Duodenal mucosa (tissue), 2 donors: ENCODE measurements at regions not wholly inside any gene's neighbourhood (a gene's known extent, or its start where the extent isn't known, plus 50 kb on each side); places are given as distances from the start of the nearest gene placed in this dataset.

Experiments used
- H3K27ac ChIP-seq: one replicate; pipeline ENCODE4 v1.7.0; 2013; ENCODE audit warnings: low read depth, low read length
- H3K27me3 ChIP-seq, 2 donors: one replicate each; pipeline ENCODE4 v1.7.0; 2013; ENCODE audit warnings: low read length in 2 of 2, control low read depth in 1 of 2; ENCODE audit not compliant: insufficient read depth in 2 of 2, control insufficient read depth in 1 of 2
- H3K36me3 ChIP-seq, 2 donors: one replicate each; pipeline ENCODE4 v1.7.0; 2013; ENCODE audit warnings: low read length in 2 of 2, control low read depth in 1 of 2; ENCODE audit not compliant: insufficient read depth in 2 of 2, control insufficient read depth in 1 of 2
- H3K4me1 ChIP-seq, 2 donors: one replicate each; pipeline ENCODE4 v1.7.0; 2013; ENCODE audit warnings: low read length in 2 of 2, control low read depth in 1 of 2; ENCODE audit not compliant: insufficient read depth in 2 of 2, control insufficient read depth in 1 of 2
- H3K4me3 ChIP-seq, 2 donors: one replicate each; pipeline ENCODE4 v1.7.0; 2013; ENCODE audit warnings: low read length in 2 of 2, low read depth in 1 of 2
- H3K9ac ChIP-seq, 2 donors: one replicate each; pipeline ENCODE4 v1.7.0; 2013; ENCODE audit warnings: low read length in 2 of 2, low read depth in 1 of 2
- H3K9me3 ChIP-seq, 2 donors: one replicate each; pipeline ENCODE4 v1.7.0; 2013; ENCODE audit warnings: low read length in 2 of 2, control low read depth in 1 of 2; ENCODE audit not compliant: control insufficient read depth in 1 of 2

DNA sequence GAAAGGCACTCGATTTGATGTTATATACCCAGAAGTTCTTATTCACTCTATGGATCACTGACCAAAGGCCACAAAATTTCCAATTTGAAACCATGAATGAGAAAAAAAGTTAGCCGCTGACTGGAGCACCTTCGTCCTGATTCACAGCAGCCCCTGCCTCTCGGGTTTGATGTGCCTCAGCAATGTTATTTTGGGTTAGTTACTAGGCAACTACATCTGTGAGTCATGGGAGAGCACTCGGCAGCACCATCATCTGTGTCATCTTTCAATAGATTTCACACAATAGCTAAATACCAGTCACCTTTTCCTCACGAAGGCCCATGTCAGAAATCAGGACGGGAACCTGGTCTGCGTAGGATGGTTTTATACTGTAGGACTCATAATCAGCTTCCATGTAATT is 269.2 kb downstream of the ZBBX start:
- H3K9ac ChIP-seq, result no peak overlapping the region
- no peak overlapping the region for H3K4me3 ChIP-seq
- no peaks in the 10 kb centered on the region for H3K27me3 ChIP-seq
- no peaks in the 10 kb centered on the region for H3K36me3 ChIP-seq
- H3K27ac ChIP-seq, result no peak overlapping the region
- no peaks in the 10 kb centered on the region for H3K4me1 ChIP-seq
- no peaks in the 10 kb centered on the region for H3K9me3 ChIP-seq

DNA sequence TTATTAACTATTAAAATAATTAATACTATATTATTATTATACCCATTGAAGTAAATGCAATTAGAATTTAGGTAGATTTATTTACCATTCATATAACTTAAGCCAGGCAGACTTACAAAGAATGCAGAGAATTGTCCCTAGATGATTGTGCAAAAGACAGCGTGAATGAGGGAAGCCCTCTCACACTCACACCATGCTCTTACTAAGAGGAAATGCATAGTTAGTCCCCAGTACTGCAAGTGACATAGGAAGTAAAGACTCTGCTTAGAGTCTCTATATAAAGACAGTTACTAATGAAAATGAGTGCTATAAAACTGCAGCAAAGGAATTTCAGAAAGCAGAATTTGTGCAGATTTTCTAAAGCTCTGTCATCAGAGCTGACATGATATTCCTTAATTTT is 270.4 kb downstream of the ZBBX start:
- no peaks in the 10 kb centered on the region for H3K9me3 ChIP-seq
- no peaks in the 10 kb centered on the region for H3K27me3 ChIP-seq
- H3K36me3 ChIP-seq, result no peaks in the 10 kb centered on the region
- no peak overlapping the region for H3K9ac ChIP-seq
- H3K4me3 ChIP-seq, result no peak overlapping the region
- H3K4me1 ChIP-seq, result no peaks in the 10 kb centered on the region
- H3K27ac ChIP-seq, result no peak overlapping the region

DNA sequence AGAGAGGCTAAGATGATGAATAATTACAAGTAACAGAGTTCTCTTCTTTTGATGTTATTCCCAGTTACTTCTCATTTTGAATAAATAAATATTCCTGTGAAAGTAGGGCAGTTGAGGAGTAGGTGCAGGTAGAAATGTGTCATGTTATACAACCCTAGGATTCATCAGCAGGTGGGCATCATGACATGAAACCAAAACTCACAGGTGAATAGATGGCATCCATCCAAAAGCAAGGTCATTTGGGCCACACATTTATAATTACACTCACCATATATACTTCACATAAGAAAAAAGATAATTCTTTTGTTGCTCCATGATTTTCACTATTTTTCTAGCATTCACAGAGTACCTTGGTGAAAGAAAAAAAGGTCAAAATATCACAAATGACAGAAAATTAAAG is 273.6 kb downstream of the ZBBX start:
- H3K9me3 ChIP-seq, result no peaks in the 10 kb centered on the region
- no peak overlapping the region for H3K27ac ChIP-seq
- H3K4me1 ChIP-seq, result no peaks in the 10 kb centered on the region
- H3K36me3 ChIP-seq, result no peaks in the 10 kb centered on the region
- no peak overlapping the region for H3K4me3 ChIP-seq
- no peak overlapping the region for H3K9ac ChIP-seq
- H3K27me3 ChIP-seq, result no peaks in the 10 kb centered on the region

DNA sequence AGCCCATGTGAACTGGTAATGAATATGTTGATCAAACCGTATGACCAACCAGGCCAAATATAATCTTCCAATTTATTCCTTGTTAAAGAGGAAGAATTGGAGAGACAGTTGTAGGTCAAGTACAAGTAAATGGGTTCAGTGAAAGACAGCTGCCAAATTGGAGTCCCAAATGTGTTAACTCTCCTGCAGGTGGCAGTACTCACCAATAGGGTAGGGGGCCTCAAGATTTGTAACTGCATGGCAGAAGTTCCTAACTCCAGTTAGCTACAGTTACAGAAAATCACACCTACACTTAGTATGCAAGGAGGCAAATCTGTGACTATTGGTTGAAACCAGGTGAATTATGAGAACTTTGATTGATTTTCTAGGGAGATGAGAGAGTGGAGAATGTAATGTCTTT is 278.0 kb downstream of the ZBBX start:
- no peak overlapping the region for H3K4me3 ChIP-seq
- H3K27me3 ChIP-seq, result no peaks in the 10 kb centered on the region
- no peaks in the 10 kb centered on the region for H3K9me3 ChIP-seq
- H3K36me3 ChIP-seq, result no peaks in the 10 kb centered on the region
- no peaks in the 10 kb centered on the region for H3K4me1 ChIP-seq
- no peak overlapping the region for H3K27ac ChIP-seq
- H3K9ac ChIP-seq, result no peak overlapping the region

DNA sequence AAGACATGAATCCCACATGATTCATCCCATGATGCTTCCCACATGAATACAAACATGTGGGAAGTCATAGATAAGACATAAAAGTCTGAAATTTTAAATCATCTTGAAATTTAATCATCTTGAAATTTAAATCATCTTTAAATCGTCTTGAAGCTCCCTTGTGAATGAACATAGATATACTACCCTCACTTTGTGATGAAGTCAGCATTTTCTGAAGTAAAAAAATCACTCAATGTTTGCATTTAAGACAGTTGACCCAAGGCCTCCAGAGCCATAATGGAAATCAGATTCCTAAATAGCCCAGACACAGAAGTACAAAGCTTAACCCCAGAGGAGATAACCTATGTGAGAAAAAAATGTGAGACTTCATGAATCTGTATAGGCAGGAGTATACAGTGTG is 279.4 kb downstream of the ZBBX start:
- Histone ChIP-seq H3K4me1 (no peaks in the 10 kb centered on the region), H3K9ac (no peak overlapping the region), H3K27ac (no peak overlapping the region), H3K9me3 (no peaks in the 10 kb centered on the region), H3K36me3 (no peaks in the 10 kb centered on the region), H3K27me3 (no peaks in the 10 kb centered on the region), H3K4me3 (no peak overlapping the region)

DNA sequence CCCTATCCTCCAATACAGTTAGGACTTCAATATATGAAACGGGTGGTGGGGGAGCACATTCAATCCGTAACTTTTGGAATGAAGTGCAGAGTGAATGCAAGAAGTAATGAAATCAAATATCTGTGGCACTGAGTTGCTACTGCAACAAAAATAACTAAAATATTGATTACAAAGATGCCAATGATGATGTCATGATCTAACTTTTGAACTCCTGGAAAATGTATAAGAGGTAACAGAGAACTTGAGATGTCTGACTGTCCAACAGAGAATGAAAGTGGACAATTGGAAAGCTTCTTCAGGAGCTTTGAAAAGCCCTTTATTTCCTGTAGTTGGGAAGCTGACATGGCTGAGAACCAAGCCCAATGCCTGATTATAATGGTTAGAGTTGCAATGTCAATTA is 279.9 kb downstream of the ZBBX start:
- no peaks in the 10 kb centered on the region for H3K4me1 ChIP-seq
- H3K9me3 ChIP-seq, result no peaks in the 10 kb centered on the region
- H3K27me3 ChIP-seq, result no peaks in the 10 kb centered on the region
- no peak overlapping the region for H3K9ac ChIP-seq
- no peak overlapping the region for H3K4me3 ChIP-seq
- no peak overlapping the region for H3K27ac ChIP-seq
- no peaks in the 10 kb centered on the region for H3K36me3 ChIP-seq

DNA sequence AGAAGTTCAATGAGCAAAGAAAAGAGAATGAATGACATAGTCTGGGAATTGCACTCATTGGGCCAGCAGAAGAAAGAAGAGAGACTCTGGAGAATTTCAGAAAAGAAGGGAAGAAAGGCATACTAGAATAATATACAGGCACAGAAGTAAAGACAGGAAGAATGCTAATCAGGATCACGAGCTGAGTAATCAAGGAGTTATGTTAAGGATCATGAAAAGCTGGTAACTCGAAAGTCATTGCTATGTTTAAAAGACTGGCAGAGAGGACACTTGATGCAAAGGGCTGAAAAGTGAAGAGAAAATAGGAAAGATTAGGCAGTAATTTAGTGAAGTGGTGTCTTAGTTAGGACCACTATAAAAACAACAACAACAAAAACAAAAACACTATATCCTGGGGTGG is 284.1 kb downstream of the ZBBX start:
- Histone ChIP-seq H3K4me3 (no peak overlapping the region), H3K36me3 (no peaks in the 10 kb centered on the region), H3K9ac (no peak overlapping the region), H3K9me3 (no peaks in the 10 kb centered on the region), H3K4me1 (no peaks in the 10 kb centered on the region), H3K27me3 (no peaks in the 10 kb centered on the region), H3K27ac (no peak overlapping the region)

DNA sequence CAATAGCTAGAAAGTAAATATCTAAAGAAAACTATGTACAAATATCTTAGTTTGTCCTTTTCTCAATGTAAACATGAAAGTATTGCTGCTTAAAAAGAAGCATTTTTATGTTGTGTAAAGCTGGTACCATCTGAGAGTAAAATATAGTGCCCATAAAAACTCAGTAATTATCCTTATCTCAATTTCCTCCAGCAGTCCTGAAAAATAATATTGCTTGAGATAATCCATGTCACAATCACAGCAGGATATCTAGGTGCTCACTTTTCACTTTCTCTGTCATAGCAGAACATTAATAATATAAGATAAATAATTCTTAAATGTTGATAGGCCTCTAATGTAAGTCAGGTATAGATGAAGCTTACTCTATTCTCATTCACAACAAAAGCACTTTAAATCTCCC is 285.5 kb downstream of the ZBBX start:
- H3K4me3 ChIP-seq, result no peak overlapping the region
- no peaks in the 10 kb centered on the region for H3K4me1 ChIP-seq
- H3K9me3 ChIP-seq, result no peaks in the 10 kb centered on the region
- no peak overlapping the region for H3K27ac ChIP-seq
- no peak overlapping the region for H3K9ac ChIP-seq
- H3K36me3 ChIP-seq, result no peaks in the 10 kb centered on the region
- H3K27me3 ChIP-seq, result no peaks in the 10 kb centered on the region

DNA sequence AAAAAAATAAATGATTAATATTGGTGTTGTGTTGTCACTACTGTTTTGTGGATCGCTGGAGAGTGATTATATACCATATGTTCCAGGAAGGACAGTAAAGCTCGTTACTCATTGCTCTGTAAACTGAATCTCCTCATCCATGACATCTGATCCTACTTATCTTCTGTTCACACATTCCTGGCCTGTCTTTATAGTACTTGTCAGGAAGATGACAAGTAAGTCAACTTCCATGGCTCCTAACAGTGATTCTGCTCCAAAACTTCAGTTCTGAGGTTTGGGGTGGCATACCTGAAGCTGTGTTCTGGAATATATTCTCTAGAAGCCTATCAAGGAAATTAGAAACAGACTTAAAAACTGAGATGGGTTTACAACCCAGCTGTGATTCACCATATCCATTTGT is 288.9 kb downstream of the ZBBX start:
- Histone ChIP-seq H3K27me3 (no peaks in the 10 kb centered on the region), H3K27ac (no peak overlapping the region), H3K9ac (no peak overlapping the region), H3K9me3 (no peaks in the 10 kb centered on the region), H3K4me3 (no peak overlapping the region), H3K36me3 (no peaks in the 10 kb centered on the region), H3K4me1 (no peaks in the 10 kb centered on the region)

DNA sequence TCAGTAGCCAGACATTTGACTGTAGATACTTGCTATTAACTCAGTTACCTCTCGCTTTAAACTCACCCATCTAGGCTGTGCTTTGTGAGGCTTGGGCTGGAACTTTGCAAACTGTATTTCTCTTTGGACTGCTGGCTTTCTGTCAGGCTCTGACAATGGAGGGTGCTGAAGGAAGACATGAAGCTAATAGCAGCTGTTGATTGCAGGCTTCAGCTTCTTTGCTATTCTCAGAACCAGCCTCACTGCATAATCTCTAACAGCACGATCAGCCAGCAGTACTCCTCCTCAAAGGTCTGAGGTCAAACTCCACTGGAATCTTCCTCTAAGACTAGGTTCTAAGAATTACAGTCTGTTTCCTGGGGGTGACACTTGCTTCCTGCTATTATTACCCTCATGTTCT is 295.6 kb downstream of the ZBBX start:
- H3K4me3 ChIP-seq, result no peak overlapping the region
- H3K4me1 ChIP-seq, result no peaks in the 10 kb centered on the region
- no peaks in the 10 kb centered on the region for H3K36me3 ChIP-seq
- H3K9me3 ChIP-seq, result no peaks in the 10 kb centered on the region
- no peaks in the 10 kb centered on the region for H3K27me3 ChIP-seq
- H3K27ac ChIP-seq, result no peak overlapping the region
- H3K9ac ChIP-seq, result no peak overlapping the region

DNA sequence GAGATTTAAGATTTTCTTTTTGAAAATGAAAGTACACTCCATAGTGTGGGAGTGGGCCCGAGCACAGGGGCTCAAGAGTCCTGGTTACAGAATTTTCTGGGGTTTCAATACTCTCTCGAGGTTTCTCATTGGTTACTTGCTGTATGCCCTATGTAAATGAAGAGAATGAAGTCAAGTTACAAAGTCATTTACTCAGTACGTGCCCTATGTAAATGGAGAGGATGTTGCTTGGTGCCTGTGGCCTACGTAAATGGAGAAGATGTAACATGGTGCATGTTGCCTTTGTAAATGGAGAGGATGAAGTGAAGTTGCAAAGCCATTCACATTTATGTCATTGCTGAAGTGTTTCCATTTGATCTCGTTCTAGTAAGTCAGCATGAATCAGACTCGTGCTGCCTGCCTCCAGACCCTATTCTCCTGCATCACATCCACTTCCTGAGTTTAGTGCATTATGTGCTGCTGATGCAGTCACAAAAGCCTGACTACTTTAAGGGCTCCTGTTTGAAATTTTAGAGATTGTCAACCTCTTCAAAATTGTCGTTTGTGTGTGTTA is 302.0 kb downstream of the ZBBX start:
- Histone ChIP-seq H3K27me3 (no peaks in the 10 kb centered on the region), H3K9ac (no peak overlapping the region), H3K4me1 (no peaks in the 10 kb centered on the region)

More for the DNA sequence above, 302.0 kb downstream of the ZBBX start:
- no peaks in the 10 kb centered on the region for H3K9me3 ChIP-seq
- no peaks in the 10 kb centered on the region for H3K36me3 ChIP-seq
- H3K27ac ChIP-seq, result no peak overlapping the region
- H3K4me3 ChIP-seq, result no peak overlapping the region
